GM12878 (cell line): ENCODE measurements at regions not wholly inside any gene's neighbourhood (a gene's known extent, or its start where the extent isn't known, plus 50 kb on each side); places are given as distances from the start of the nearest gene placed in this dataset.
A peak's percentile ranks its signal among the peaks of the same experiment; 100 is the strongest.

ENCODE experiments used
- BHLHE40 ChIP-seq, 2 experiments: fragments of 450-650 bp in 1 of 2; IDR thresholded peaks; 2 replicates each; pipeline ENCODE4 v1.6.1; 2011 to 2017; ENCODE audit warnings: low read depth in 2 of 2, borderline replicate concordance in 1 of 2, improper control_type of control experiment in 1 of 2, low read length in 1 of 2, mild to moderate bottlenecking in 1 of 2
- CEBPB ChIP-seq, 2 experiments: fragments of 150-350 bp in 1 of 2; IDR thresholded peaks; 2 replicates each; pipeline ENCODE4 v1.6.1; 2012 to 2014; ENCODE audit warnings: low read depth in 2 of 2, low read length in 2 of 2, borderline replicate concordance in 1 of 2, inconsistent platforms in 1 of 2
- CHD1 ChIP-seq: IDR thresholded peaks from 2 replicates; pipeline ENCODE4 v1.6.1; 2012; ENCODE audit warnings: low read depth, low read length, improper control_type of control experiment
- CREM ChIP-seq: IDR thresholded peaks from 2 replicates; pipeline ENCODE4 v1.6.1; 2014; ENCODE audit warnings: antibody characterized with exemption, low read depth
- E2F8 ChIP-seq: fragments of 450-650 bp; IDR thresholded peaks from 2 replicates; pipeline ENCODE4 v1.6.1; 2018; ENCODE audit warnings: mild to moderate bottlenecking, low read depth, moderate library complexity; ENCODE audit not compliant: partially characterized antibody
- HDAC2 ChIP-seq: fragments of 200-600 bp; sonication (generic); IDR thresholded peaks from 2 replicates; pipeline ENCODE4 v1.6.1; 2017
- HDAC6 ChIP-seq: fragments of 200-600 bp; sonication (generic); IDR thresholded peaks from one replicate; pipeline ENCODE4 v1.8.0; 2017; ENCODE audit warnings: antibody characterized with exemption; ENCODE audit not compliant: unreplicated experiment
- MTA3 ChIP-seq: IDR thresholded peaks from 2 replicates; pipeline ENCODE4 v1.6.1; 2012; ENCODE audit warnings: low read length, inconsistent platforms, borderline replicate concordance
- NR2C2 ChIP-seq: IDR thresholded peaks from 2 replicates; pipeline ENCODE4 v1.6.1; 2011; ENCODE audit warnings: borderline replicate concordance, low read depth; ENCODE audit not compliant: control insufficient read depth, insufficient read length
- PAX8 ChIP-seq: fragments of 450-650 bp; IDR thresholded peaks from 2 replicates; pipeline ENCODE4 v1.6.1; 2017; ENCODE audit warnings: mild to moderate bottlenecking, moderate library complexity
- PML ChIP-seq: IDR thresholded peaks from 2 replicates; pipeline ENCODE4 v1.6.1; 2012; ENCODE audit warnings: low read length, inconsistent platforms
- POU2F2 ChIP-seq: IDR thresholded peaks from 3 replicates; pipeline ENCODE4 v1.6.1; 2011; ENCODE audit warnings: low read depth, mild to moderate bottlenecking, low read length, borderline replicate concordance
- RELB ChIP-seq: fragments of 450-650 bp; IDR thresholded peaks from 2 replicates; pipeline ENCODE4 v1.6.1; 2017; ENCODE audit warnings: low read depth, mild to moderate bottlenecking, moderate library complexity
- RFX5 ChIP-seq: IDR thresholded peaks from 2 replicates; pipeline ENCODE4 v1.6.1; 2011; ENCODE audit warnings: low read depth, low read length, improper control_type of control experiment
- RUNX3 ChIP-seq: IDR thresholded peaks from 2 replicates; pipeline ENCODE4 v1.6.1; 2012; ENCODE audit warnings: low read length, inconsistent platforms
- SMARCA5 ChIP-seq: fragments of 450-650 bp; IDR thresholded peaks from 2 replicates; pipeline ENCODE4 v1.6.1; 2017; ENCODE audit warnings: mild to moderate bottlenecking
- SRF ChIP-seq, 2 experiments: IDR thresholded peaks; 2 replicates each; pipeline ENCODE4 v1.6.1; 2011; ENCODE audit warnings: low read depth in 2 of 2, low read length in 2 of 2, mild to moderate bottlenecking in 1 of 2, moderate library complexity in 1 of 2
- TCF12 ChIP-seq: IDR thresholded peaks from 2 replicates; pipeline ENCODE4 v1.6.1; 2011; ENCODE audit warnings: low read depth, mild to moderate bottlenecking, low read length
- TCF3 ChIP-seq: IDR thresholded peaks from 2 replicates; pipeline ENCODE4 v1.6.1; 2012; ENCODE audit warnings: low read depth, mild to moderate bottlenecking, low read length, borderline replicate concordance; ENCODE audit not compliant: insufficient read depth
- YBX1 ChIP-seq: fragments of 450-650 bp; IDR thresholded peaks from 2 replicates; pipeline ENCODE4 v1.6.1; 2016; ENCODE audit warnings: antibody characterized with exemption
- ZBTB40 ChIP-seq: fragments of 450-650 bp; IDR thresholded peaks from 2 replicates; pipeline ENCODE4 v1.6.1; 2016; ENCODE audit warnings: mild to moderate bottlenecking, moderate library complexity, borderline replicate concordance
- ZNF217 ChIP-seq: fragments of 450-650 bp; IDR thresholded peaks from 2 replicates; pipeline ENCODE4 v1.6.1; 2017; ENCODE audit warnings: antibody characterized with exemption, mild to moderate bottlenecking
- ZNF622 ChIP-seq: fragments of 450-650 bp; IDR thresholded peaks from 2 replicates; pipeline ENCODE4 v1.6.1; 2017; ENCODE audit warnings: mild to moderate bottlenecking, inconsistent platforms

GRCh38 chr3:137249311-137249940, 291.6 kb downstream of the IL20RB start (continued):
- TF ChIP-seq SRF (IDR thresholded peaks at IDR 0.05; ENCODE audit: low read depth in 2 of 2, low read length in 2 of 2): no peak
- TF ChIP-seq RUNX3: peak; percentile 79
- no peak for TF ChIP-seq HDAC2
- TF ChIP-seq E2F8: no peak
- TF ChIP-seq NR2C2: no peak
- no peak for TF ChIP-seq PAX8
- TF ChIP-seq BHLHE40 (IDR thresholded peaks at IDR 0.05; ENCODE audit: borderline replicate concordance in 1 of 2, low read depth in 2 of 2, low read length in 1 of 2): no peak
- no peak for TF ChIP-seq YBX1
- TF ChIP-seq RFX5: no peak
- 0 out of 2 replicates have a peak, but pooled peaks have one; percentile 36 for TF ChIP-seq TCF3
- no peak for TF ChIP-seq MTA3
- TF ChIP-seq PML: no peak
- TF ChIP-seq SMARCA5: no peak
- TF ChIP-seq ZNF622: no peak
- no peak for TF ChIP-seq CEBPB (IDR thresholded peaks at IDR 0.05; ENCODE audit: borderline replicate concordance in 1 of 2, low read depth in 2 of 2, low read length in 2 of 2)
- no peak for TF ChIP-seq ZNF217
- 0 out of 2 replicates have a peak, but pooled peaks have one; percentile 57 for TF ChIP-seq TCF12
- TF ChIP-seq ZBTB40: no peak
- no peak for TF ChIP-seq HDAC6
- TF ChIP-seq CREM: 0 out of 2 replicates have a peak, but pooled peaks have one; percentile 25
- no peak for TF ChIP-seq RELB
- TF ChIP-seq CHD1: no peak
- TF ChIP-seq POU2F2: no peak
